ENCODE measurements at regions not wholly inside any gene's neighbourhood (a gene's known extent, or its start where the extent isn't known, plus 50 kb on each side); places are given as distances from the start of the nearest gene placed in this dataset.

DNA sequence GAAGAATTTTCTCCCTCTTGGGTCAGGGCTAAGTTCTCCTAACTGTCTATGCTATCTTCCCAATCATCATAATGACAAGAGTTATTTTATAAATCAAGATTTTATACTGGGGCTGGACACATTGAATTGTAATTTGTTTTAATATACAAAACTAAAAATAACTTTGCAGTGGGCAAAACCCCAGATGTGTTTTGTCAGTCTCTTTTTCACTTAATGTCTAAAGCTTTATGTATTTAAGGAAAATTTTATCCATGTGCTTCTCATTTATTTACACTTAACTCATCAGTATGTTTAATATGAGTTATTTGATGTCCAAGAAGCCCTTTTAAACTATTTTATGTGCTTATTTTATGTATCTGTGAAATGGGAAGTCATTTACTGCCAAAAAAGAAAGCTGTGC is 362.8 kb upstream of the ADAMTSL1 start:
- no peak for TF ChIP-seq POLR2A (IDR thresholded peaks at IDR 0.05)
- TF ChIP-seq, protein P1, sequence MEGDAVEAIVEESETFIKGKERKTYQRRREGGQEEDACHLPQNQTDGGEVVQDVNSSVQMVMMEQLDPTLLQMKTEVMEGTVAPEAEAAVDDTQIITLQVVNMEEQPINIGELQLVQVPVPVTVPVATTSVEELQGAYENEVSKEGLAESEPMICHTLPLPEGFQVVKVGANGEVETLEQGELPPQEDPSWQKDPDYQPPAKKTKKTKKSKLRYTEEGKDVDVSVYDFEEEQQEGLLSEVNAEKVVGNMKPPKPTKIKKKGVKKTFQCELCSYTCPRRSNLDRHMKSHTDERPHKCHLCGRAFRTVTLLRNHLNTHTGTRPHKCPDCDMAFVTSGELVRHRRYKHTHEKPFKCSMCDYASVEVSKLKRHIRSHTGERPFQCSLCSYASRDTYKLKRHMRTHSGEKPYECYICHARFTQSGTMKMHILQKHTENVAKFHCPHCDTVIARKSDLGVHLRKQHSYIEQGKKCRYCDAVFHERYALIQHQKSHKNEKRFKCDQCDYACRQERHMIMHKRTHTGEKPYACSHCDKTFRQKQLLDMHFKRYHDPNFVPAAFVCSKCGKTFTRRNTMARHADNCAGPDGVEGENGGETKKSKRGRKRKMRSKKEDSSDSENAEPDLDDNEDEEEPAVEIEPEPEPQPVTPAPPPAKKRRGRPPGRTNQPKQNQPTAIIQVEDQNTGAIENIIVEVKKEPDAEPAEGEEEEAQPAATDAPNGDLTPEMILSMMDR (IDR thresholded peaks at IDR 0.05): no peak
